ENCODE measurements at regions not wholly inside any gene's neighbourhood (a gene's known extent, or its start where the extent isn't known, plus 50 kb on each side); places are given as distances from the start of the nearest gene placed in this dataset.
"Not testable (repeated sequence)": the region's sequence is repeated elsewhere in the genome, so short reads cannot be mapped to it uniquely, and the experiment has no call there.

DNA sequence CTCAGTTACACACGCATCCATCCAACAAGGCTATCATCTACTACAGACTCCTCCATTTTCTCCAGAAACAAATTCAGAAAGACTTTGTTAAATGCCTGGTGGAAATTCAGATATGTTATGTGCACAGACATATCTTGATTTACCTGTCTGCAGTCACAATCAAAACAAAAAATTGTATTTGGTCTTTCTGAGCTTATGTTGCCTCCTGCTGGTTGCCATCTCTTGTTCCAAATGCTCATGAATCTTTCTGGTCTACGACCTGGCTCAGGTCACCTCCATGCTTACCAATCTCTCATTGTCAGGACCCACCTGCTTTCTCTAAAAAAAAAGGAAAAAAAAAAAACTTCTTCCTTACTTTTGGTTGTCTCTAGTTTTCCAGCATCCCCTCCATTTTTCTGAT lies 169.2 kb upstream of the PLXNC1 start:
- ATAC-seq (no peak), DNase-seq (no peak)

DNA sequence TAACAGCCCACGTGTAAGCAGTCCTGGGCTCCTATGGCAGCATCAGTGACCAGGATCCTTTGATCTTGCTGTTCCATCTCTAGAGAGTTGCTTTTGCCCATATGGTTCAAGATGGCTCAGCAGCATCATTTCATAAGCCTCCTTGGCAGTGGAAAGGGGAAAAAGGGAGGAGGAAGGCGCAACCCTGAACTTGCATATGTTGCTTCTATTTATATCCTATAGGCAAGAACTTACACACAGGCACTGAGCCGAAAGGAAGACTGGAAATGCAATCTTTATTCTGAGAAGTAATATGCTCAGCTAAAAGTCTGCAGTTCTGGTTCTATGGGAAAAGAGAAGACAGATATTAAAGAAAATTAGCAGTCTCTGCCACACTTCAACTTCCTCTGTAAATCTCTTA lies 167.7 kb upstream of the PLXNC1 start:
- no peak for DNase-seq
- no peak for ATAC-seq

DNA sequence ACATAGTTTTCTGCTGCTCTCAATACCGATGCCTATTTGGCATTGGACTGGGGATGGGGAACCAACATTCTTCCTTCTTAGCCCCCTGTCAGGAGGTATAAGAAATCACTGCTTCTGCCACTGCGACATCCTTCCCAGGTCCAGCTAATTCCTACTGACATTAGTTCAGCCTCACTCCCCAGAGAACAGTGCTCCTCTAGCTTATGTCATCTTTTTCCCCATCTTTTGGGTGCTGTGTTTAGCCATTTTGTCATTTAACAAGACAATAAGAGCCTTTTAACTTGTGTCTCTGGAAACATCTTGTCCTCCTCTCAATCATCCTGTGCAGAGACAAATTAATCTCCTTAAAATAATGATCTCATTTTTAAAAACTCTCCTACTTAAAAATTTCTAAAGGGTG lies 167.0 kb upstream of the PLXNC1 start:
- ATAC-seq = no peak
- DNase-seq = no peak

DNA sequence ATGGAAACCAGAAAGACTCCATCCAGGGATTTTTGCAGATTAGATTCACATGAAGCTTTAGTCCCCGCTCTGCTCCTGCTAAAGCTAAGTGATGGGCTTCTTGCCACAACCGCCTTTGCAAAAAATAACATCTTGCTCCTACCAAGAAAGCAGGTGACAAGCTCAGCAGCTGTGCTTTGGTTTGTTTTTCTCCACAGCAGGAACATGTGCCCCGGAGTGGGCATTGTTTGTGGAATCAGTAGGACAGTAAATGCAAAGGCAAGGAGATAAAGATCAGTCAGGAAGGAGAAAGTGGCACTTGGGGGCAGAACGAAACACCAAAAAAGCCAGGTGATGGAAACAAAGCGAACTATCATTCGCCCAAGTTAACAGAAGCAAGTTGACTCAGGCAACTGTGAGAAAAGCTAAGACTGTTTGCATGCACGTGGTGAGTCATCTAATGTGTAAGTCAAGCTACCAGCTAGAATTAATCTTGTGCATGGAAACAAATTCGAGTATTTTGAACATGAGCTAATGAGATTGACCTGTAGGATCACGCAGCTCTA lies 165.5 kb upstream of the PLXNC1 start:
- peak; percentile 19 for DNase-seq
- peak; percentile 95 for ATAC-seq

DNA sequence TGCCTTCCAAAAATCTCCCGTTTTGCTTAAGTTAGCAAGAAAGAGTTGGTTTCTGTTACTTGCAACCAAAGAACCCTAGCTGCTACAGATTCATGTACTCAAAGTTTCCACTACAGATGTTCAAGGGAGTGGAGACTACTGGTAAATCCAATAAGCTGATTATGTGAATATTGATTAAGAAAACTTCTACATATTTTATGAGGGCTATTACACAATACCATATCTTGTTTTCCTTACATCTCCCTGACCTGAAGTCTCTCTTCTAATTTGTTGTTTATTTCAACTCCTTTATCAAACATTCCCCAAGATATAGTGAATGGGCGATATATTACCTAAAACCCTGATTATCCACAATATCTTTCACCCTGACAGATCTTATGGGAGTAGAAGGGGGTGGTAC lies 164.4 kb upstream of the PLXNC1 start:
- ATAC-seq = no peak
- no peak for DNase-seq

DNA sequence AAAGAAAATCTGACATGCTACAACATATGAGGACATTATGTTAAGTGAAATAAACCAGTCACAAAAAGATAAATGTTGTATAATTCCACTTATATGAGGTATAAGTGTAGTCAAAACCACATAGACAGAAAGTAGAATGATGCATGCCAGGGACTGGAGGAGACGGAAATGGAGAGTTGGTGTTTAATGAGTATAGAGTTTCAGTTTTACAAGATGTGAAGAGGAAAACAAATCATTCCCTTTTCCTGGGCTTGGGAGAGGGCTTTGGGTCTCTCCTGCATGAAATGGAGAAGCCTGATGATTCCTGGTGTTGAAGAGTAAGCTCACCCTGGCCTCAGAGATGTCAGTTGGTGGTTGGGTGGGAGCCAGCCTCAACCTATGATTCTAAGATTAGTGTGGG lies 158.4 kb upstream of the PLXNC1 start:
- no peak for DNase-seq
- no peak for ATAC-seq

DNA sequence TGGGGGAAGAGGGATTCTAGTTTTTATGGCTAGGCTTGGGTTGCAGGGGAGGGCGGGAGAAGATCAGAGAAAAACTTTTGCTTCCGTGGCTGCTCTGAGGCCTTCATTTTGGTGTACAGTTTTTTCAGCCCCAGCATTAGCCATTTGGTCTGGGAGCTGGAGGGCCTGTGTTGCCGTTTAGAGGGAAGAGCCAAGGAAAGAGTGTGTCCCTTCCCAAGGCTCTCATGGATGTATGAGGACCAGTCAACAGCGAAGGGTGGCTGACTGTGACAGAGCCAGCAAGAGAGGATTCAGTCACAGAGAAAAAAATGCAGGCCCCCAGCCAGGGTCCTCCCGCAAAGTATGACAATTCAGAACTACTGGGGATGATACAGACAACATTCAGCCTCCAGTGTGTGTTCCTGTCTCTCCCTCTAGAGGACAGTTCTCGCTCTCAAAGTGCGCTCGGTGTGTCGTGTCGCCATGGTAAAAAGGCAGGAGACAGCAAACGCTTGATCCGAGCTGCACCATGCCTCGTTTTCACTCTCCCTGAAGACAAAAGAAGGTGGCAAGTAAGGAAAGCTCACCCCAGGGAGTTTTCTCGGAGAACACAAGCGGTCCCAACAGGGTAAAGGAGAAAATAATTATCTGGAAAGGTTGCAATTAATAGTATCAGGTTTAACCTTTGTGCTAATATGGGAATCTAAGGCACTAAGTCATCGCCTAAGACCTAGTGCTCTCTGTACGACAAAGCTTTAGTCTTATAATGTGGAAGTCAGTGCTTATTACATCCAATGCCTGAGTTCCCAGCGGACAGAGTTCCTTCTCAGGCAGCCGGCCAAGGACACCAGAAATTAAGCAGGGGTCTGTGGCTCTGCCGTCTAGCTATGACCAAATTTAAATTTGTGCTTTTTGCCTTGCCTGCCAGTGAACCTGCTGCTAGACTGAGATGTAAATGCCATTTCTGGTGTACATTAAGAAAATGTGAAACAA lies 157.3 kb upstream of the PLXNC1 start:
- DNase-seq = no peak
- no peak for ATAC-seq

DNA sequence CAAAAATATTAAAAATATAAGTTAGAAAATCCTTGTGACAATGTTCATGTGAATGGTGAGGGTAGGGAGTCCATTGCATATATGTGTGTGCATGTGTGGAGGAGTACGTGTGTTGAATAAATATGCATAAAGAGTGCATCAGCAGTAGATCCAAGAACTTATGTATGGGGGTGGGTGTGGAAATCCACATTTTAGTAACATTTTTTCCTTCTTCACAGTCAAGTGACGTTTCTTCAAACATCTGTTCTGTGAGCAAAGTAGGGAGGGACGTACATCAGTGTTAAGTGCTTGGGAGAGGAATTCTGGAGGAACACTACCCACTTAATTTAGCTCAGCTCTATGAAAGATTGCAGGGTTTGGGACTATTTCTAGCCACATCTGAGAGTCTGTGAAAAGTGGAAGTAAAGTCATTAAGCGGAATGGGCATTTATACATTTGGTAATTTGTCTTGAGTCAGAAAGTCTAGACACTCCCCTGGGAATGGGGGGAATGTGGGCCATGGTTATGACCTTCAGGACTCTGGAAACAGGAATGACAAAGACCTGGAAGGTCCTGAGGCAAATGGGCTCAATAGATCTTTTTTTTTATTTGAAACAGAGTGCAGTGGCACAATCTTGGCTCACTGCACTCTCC lies 156.4 kb upstream of the PLXNC1 start:
- ATAC-seq (no peak), DNase-seq (no peak)

DNA sequence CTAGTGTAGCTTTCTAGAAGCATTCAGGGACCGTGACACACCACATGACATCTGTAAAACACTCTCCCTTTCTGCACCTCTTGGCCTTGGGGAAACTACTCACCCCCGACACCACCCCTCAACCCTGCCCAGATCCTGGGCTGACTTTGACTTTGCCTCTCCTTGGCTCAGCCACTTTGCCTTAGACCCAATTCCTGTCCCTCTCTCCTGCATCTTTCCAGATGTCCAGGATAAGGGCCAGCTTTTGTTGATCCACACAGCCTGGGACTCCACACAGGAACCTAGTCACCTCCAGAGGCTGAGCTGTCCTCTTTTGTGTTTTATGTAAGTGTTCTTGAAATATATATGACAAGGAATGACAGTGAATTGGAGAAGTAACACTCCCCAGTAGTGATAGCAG lies 153.7 kb upstream of the PLXNC1 start:
- DNase-seq = no peak
- no peak for ATAC-seq

DNA sequence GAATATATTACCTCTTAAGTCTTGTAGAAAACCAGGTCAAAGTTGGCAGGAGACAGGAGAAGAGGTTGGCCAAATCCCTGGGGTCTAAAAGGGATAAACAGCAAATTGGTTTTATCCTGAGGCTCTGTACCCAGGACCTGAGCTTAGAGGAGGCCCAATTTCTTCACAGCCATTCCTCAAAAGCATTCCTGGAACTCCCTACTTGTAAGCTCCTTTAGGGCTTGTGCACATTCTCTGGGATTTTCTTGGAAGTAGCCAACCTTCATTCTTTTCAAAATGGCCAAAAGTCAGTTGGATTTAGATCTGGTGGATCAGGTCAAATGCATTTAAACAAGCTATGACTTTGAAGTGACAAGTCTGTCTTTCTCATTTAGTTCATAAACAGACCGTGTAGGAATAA lies 152.1 kb upstream of the PLXNC1 start:
- no peak for ATAC-seq

DNA sequence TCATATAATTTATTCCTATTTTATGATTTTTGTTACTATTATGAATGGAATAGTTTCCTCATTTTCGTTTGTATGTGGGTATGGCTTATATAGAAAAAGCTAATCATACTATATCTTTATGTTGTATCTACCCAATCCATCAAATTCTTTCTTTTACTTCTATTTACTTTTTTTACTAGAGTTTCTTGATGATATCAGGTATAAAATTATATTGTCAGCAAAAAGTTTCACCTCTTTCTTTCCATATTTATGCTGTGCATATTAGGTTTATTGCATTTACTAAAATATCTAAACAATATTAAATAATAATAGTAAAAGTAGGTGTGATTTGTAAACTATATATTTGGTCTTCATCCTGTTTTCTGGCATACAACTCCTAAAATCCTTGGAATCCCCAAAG lies 146.7 kb upstream of the PLXNC1 start:
- ATAC-seq = no peak
- no peak for DNase-seq

More for the DNA sequence above, 152.1 kb upstream of the PLXNC1 start:
- DNase-seq = no peak

DNA sequence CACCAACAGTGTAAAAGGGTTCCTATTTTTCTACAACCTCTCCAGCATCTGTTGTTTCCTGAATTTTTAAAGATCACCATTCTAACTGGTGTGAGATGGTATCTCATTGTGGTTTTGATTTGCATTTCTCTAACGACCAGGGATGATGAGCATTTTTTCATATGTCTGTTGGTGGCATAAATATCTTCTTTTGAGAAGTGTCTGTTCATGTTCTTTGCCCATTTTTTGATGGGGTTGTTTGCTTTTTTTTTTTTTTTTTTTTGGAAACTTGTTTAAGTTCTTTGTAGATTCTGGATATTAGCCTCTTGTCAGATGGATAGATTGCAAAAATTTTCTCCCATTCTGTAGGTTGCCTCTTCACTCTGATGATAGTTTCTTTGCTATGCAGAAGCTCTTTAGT lies 145.5 kb upstream of the PLXNC1 start:
- DNase-seq, ATAC-seq: not testable (repeated sequence)

DNA sequence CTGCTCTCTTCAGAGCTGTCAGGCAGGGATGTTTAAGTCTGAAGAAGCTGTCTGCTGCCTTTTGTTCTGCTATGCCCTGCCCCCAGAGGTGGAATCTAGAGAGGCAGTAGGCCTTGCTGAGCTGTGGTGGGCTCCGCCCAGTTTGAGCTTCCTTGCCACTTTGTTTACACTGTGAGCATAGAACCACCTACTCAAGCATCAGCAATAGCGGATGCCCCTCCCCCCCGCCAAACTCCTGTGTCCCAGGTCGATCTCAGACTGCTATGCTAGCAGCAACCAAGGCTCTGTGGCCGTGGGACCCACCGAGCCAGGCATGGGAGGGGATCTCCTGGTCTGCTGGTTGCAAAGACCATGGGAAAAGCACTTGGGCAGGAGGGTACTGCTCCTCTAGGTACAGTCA lies 140.5 kb upstream of the PLXNC1 start:
- peak; percentile 9 for DNase-seq
- ATAC-seq = not testable (repeated sequence)

DNA sequence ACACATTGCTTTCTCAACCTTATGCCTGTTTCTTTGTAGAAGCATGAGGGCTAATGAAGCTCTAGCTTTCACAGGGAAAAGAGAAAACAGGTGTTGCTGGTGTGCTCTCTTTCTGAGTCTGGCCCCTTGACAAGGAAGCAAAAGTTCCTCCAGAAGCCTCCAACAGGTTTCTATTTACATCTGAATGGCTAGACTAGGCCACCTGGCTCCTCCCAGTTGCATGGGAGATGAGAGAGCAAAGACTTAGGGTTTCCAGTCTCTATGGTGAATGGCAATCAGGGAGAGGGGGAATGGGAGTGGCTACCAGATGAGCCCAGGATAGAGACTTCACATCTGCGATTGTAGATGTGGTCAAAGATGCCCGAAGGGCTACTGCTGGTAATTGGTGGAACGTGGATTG lies 138.1 kb upstream of the PLXNC1 start:
- DNase-seq = no peak
- ATAC-seq = no peak

DNA sequence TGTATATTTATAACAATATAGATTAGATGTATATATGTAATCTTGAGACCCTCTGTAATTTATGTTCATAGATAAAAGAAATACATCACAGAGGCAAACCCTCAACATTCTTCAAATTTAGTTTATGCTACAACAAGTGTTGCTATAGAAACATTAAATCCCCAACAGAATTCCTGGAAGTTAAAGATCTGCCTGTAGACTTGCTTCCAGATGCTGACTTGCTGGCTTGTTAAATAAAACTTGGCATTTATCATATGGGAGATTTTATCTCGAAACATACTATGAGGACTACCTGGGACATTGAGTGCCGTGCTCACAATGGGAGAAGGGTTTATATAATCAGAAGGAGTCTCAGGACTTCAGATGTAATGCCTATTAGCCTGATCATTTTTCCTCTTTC lies 136.3 kb upstream of the PLXNC1 start:
- DNase-seq (no peak), ATAC-seq (no peak)

DNA sequence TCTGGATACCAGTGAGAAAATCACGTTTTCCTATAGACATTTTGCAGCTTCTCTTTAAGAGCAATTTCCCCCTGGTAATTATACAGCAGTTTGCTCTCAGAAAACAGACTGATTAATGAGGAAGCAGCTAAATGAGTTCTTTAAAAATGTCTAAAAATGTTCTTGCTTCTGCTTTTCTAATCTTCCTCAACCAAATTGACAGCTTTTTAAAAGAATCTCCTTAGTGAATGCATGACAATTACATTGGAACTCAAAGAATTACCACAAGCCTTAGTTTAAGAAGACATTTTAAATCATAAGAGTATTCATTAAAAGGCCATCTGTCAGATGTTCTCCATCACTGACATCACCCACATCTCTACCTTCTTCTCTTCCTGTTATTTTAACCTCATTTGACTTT lies 135.8 kb upstream of the PLXNC1 start:
- no peak for ATAC-seq
- DNase-seq = no peak

DNA sequence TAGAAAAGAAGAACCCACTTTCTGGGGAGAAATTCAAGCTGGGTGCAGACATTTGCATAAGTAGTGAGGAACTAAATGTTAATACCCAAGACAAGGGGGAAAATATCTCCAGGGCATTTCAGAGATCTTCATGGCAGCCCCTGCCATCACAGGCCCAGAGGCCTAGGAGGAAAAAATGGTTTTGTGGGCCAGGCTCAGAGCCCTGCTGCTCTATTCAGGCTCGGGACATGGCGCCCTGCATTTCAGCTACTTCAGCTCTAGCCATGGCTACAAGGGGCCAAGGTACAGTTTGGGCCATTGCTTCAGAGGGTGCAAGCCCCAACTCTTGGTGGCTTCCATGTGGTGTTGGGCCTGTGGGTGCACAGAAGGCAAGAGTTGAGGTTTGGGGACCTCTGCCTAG lies 131.1 kb upstream of the PLXNC1 start:
- not testable (repeated sequence) for DNase-seq, ATAC-seq

DNA sequence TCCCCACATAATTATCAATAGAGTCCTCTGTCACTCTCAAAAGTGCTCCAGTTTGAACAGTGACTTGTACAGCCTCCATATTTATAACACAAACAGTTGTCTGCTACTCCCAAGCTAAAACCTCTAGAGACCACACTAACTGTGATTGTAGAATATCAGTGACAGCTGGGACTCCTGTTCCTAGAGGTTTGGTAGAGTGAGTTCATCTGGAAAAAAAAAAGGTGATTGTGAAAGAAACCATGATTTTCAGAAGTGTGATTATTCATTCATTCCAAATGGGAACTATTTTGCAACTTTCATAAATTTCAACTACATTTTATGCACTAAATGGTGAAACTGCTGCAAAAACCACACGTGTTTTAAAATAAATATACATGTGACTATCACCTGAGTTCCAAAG lies 128.0 kb upstream of the PLXNC1 start:
- DNase-seq (no peak), ATAC-seq (no peak)

DNA sequence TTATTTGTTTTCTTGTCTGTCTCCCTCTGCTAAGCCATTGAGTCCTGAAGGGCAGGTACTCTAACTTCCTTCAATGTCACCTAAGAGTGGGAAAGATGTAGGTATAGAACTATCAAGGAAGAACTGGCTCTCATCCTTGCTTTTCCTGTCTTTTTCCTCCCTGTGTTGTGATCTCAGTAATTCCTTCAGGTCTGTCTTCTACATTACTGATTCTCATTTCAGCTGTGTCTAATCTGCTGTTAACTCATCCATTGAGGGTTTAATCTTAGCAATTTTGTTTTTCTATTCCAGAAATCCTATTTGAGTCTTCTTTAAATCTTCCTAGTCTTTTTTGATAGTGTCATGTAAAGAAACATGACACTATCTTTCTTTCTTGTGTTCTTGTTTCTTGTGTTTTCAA lies 124.5 kb upstream of the PLXNC1 start:
- DNase-seq (no peak), ATAC-seq (no peak)

DNA sequence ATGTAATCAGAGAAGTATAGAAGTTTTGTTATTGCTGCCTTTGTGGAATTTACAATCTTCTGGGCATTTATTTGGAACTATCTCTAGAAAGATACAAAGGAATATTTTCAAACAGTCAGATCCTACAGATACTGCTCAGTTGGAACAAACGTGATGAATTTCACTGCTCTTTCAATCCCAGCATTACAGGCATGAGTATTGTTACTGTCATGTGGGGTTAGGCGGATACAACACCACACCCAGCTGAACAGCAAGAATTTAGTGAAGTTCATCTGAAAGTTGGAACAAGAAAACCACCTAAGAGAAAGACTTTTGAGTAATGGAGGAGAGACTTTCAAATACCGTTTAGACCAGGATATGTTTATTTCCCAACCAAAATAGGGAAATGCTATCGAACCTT lies 123.3 kb upstream of the PLXNC1 start:
- DNase-seq (no peak), ATAC-seq (no peak)

DNA sequence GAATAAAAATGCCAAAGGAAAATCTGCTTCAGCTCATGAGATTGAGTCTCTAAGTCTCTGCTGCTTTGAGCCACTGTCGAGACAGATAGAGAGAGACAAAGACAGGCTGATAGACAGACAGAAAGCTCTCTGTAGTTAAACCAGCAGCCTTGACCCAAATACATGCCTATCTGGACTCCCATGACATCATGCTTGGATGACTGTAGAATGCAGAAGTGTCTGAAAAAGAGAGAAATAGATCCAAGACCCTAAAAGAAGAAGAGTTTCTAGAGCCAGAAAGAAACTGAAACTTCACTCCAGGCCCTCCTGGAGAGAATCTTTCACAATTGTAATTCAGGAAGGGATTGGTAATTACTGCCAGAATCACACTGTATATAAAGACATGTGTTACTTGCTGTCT lies 122.6 kb upstream of the PLXNC1 start:
- ATAC-seq (no peak), DNase-seq (no peak)

DNA sequence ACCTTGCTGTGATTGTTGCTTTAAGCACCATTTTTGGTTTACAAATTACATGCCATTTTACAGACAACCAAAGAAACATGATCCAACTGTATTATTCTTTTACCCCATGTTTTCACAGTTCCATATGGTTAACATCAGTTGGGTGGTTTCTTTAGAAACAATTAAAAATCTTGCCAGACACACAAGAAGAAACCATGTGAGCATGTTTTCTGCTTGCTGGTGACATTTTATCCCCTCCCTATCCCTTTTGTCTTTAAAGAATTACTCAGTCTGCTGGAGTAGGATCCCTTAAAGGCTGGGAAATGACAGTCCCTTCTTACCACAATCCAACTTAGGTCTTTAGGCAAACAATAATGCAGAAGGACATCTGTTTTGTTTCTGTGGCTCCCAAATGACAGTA lies 121.8 kb upstream of the PLXNC1 start:
- no peak for DNase-seq
- no peak for ATAC-seq

DNA sequence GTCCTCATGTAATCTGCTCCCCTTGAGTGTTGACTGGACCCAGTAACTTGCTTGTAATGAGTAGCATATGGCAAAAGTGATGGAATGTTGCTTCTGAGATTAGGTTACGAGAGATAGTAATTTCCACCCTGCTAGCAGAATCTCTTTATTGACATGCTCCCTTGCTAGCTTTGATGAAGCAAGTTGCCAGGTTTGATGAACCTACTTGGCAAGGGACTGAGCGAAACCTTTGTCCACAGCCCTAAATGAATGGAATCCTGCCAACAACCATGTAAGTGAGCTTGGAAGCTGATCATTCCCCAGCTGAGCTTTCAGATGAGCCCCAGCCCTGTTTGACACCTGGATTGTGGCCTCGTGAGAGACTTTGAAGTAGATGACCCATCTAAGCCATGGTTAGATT lies 120.8 kb upstream of the PLXNC1 start:
- DNase-seq (no peak), ATAC-seq (no peak)

DNA sequence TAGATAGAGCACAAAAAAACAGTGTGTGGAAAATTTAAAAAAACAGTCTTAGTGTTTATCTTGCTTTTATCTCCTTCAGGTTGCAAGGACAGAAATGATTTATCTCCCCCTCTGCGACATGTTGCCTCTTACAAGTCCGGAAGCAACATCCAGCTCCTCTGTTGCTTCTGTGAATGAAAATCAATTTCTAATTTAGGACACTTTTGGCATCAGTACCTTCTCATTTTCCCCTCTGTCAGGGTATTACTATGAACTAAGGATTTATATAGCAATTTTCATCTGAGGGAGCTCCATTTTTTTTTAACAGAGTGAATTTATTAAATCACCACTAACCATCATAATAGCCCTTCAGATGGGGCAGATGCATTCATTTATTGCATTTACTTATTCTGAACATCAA lies 116.6 kb upstream of the PLXNC1 start:
- ATAC-seq (no peak), DNase-seq (no peak)

All from stimulated activated naive CD8-positive, alpha-beta T cell treated with anti-CD3 and anti-CD28 coated beads, Interleukin-15, Interleukin-2, amounts not matched to agents 100 U/mL and 50 U/mL, for 24 hours (primary cell).